Type B pancreatic cell (in vitro differentiated cells): ENCODE measurements at regions not wholly inside any gene's neighbourhood (a gene's known extent, or its start where the extent isn't known, plus 50 kb on each side); places are given as distances from the start of the nearest gene placed in this dataset.

Source experiments
- DNase-seq: peaks from one replicate; pipeline ENCODE4 v3.0.0; 2021; ENCODE audit warnings: mixed read lengths; ENCODE audit not compliant: unreplicated experiment; ENCODE audit errors: extremely low spot score
- H3K27ac Mint-ChIP-seq: 2 replicates; pipeline ENCODE4 v1.8.0; 2021; ENCODE audit warnings: mild to moderate bottlenecking, mixed read lengths
- H3K27me3 Mint-ChIP-seq: 2 replicates; pipeline ENCODE4 v1.8.0; 2021; ENCODE audit warnings: mixed read lengths
- H3K36me3 Mint-ChIP-seq: 2 replicates; pipeline ENCODE4 v1.8.0; 2021; ENCODE audit warnings: mixed read lengths
- H3K4me1 Mint-ChIP-seq: one replicate; pipeline ENCODE4 v1.8.0; 2021; ENCODE audit warnings: mixed read lengths; ENCODE audit not compliant: unreplicated experiment
- H3K4me3 Mint-ChIP-seq: 2 replicates; pipeline ENCODE4 v1.8.0; 2021; ENCODE audit warnings: mild to moderate bottlenecking, mixed read lengths
- H3K9me3 Mint-ChIP-seq: 2 replicates; pipeline ENCODE4 v1.8.0; 2021; ENCODE audit warnings: mixed read lengths
- TF ChIP-seq, protein P1 (sequence below): fragments of 200-600 bp; sonication (generic); conservative IDR thresholded peaks from 2 replicates; pipeline ENCODE4 v1.5.0; 2021; ENCODE audit warnings: antibody characterized with exemption, mild to moderate bottlenecking

GRCh38 chr1:82625537-82625936, 824.8 kb downstream of the ADGRL2 start:
- H3K9me3 Mint-ChIP-seq, result peaks cover 7% of the 10 kb centered on the region
- no peaks in the 10 kb centered on the region for H3K36me3 Mint-ChIP-seq
- H3K4me3 Mint-ChIP-seq, result no peak overlapping the region
- no peak for DNase-seq
- H3K4me1 Mint-ChIP-seq, result no peaks in the 10 kb centered on the region
- H3K27me3 Mint-ChIP-seq, result peaks cover 10% of the 10 kb centered on the region
- TF ChIP-seq, protein P1, sequence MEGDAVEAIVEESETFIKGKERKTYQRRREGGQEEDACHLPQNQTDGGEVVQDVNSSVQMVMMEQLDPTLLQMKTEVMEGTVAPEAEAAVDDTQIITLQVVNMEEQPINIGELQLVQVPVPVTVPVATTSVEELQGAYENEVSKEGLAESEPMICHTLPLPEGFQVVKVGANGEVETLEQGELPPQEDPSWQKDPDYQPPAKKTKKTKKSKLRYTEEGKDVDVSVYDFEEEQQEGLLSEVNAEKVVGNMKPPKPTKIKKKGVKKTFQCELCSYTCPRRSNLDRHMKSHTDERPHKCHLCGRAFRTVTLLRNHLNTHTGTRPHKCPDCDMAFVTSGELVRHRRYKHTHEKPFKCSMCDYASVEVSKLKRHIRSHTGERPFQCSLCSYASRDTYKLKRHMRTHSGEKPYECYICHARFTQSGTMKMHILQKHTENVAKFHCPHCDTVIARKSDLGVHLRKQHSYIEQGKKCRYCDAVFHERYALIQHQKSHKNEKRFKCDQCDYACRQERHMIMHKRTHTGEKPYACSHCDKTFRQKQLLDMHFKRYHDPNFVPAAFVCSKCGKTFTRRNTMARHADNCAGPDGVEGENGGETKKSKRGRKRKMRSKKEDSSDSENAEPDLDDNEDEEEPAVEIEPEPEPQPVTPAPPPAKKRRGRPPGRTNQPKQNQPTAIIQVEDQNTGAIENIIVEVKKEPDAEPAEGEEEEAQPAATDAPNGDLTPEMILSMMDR, result no peak
- H3K27ac Mint-ChIP-seq, result no peak overlapping the region

GRCh38 chr1:82621076-82621475, 820.3 kb downstream of the ADGRL2 start:
- H3K27me3 Mint-ChIP-seq, result peaks cover 3% of the 10 kb centered on the region
- no peaks in the 10 kb centered on the region for H3K9me3 Mint-ChIP-seq
- H3K4me3 Mint-ChIP-seq, result no peak overlapping the region
- H3K4me1 Mint-ChIP-seq, result no peaks in the 10 kb centered on the region
- no peak for DNase-seq
- TF ChIP-seq, protein P1, result no peak
- H3K27ac Mint-ChIP-seq, result no peak overlapping the region
- no peaks in the 10 kb centered on the region for H3K36me3 Mint-ChIP-seq

DNA sequence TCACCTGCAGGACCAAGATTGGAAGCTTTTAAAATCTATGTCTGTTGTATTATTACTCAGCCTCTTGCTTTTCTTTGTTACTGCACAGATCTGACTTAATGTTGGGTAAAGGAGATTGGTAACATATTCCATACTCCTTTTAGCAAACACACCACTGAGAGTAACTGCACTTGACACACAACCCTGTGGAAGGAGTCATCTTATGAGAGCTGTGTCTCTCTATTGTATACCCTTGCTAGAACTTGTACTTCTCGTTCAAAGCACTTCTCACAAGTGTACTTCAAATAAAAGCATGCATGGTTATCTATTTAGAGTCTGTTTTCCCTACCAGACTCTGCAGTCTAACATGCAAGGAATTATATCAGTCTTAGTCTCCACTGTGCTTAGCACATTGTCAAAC, 813.4 kb downstream of the ADGRL2 start:
- no peaks in the 10 kb centered on the region for H3K27me3 Mint-ChIP-seq

GRCh38 chr1:82612986-82613385, 812.3 kb downstream of the ADGRL2 start:
- no peak for DNase-seq
- Mint-ChIP-seq H3K36me3 (no peaks in the 10 kb centered on the region), H3K27ac (no peak overlapping the region), H3K9me3 (no peaks in the 10 kb centered on the region), H3K4me1 (no peaks in the 10 kb centered on the region), H3K4me3 (no peak overlapping the region), H3K27me3 (no peaks in the 10 kb centered on the region)
- TF ChIP-seq, protein P1, result no peak

More for the DNA sequence above, 813.4 kb downstream of the ADGRL2 start:
- Mint-ChIP-seq H3K9me3 (no peaks in the 10 kb centered on the region), H3K27ac (no peak overlapping the region), H3K4me3 (no peak overlapping the region), H3K4me1 (no peaks in the 10 kb centered on the region), H3K36me3 (no peaks in the 10 kb centered on the region)
- DNase-seq, result no peak
- TF ChIP-seq, protein P1, result no peak

DNA sequence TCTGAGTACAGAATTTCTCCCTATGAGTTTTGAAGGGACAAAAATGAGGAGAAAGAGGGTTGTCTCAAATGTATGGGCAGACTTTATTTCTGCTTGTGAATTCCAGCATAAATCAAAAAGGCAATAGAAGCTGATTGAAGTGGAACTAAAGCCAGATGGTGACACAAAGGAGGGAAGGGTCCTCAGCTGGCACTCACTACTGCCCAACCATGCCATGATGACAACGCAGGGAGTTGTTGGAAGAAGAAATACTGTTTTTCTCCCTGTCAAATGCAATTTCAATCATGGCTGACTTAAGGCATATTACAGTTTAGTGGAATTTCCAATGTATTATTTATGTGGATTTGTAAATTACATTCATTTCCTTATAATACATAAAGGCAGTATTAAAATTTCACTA, 805.8 kb downstream of the ADGRL2 start:
- Mint-ChIP-seq H3K27ac (no peak overlapping the region), H3K36me3 (no peaks in the 10 kb centered on the region), H3K4me1 (no peaks in the 10 kb centered on the region), H3K4me3 (no peak overlapping the region), H3K27me3 (no peaks in the 10 kb centered on the region), H3K9me3 (no peaks in the 10 kb centered on the region)
- no peak for DNase-seq
- TF ChIP-seq, protein P1, result no peak

- TF ChIP-seq, protein P1, result peak; percentile 31
- Mint-ChIP-seq H3K27ac (no peak overlapping the region), H3K4me1 (no peaks in the 10 kb centered on the region), H3K36me3 (no peaks in the 10 kb centered on the region), H3K9me3 (no peaks in the 10 kb centered on the region), H3K27me3 (no peaks in the 10 kb centered on the region), H3K4me3 (no peak overlapping the region)
- DNase-seq, result no peak
Measured at GRCh38 chr1:82604524-82604923, 803.8 kb downstream of the ADGRL2 start.
